HG03025 (cell line): ENCODE measurements at regions not wholly inside any gene's neighbourhood (a gene's known extent, or its start where the extent isn't known, plus 50 kb on each side); places are given as distances from the start of the nearest gene placed in this dataset.

Experiments
- ATAC-seq: cut with Tn5 transposase; IDR thresholded peaks from one replicate; pipeline ENCODE4 v1.9.1; 2021; ENCODE audit warnings: mild to moderate bottlenecking, moderate library complexity; ENCODE audit not compliant: unreplicated experiment, low FRiP score

- ATAC-seq: no peak
Observed at GRCh38 chr4:144300616-144301015, 160.1 kb upstream of the GYPA start.

GRCh38 chr4:144302704-144303536 lies 162.4 kb upstream of the GYPA start:
- no peak for ATAC-seq

DNA sequence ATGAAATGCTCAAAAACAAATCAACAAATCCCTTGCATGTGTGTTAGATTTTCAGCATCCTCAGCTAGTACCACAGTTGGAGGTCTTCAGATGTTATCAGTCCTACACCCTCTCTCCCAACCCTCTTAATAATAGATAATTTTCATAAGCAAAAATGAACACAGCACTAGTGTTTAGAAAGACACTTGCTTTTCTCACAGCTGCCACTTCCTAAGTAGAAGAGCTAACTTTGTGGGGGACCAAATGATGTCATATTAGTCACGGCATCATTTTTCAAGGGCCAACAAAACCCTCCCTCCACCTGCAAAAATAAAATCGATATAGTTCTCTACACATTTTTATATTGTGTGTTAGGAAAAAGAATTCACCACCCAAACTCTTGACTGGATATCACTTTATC lies 163.5 kb upstream of the GYPA start:
- ATAC-seq: no peak

DNA sequence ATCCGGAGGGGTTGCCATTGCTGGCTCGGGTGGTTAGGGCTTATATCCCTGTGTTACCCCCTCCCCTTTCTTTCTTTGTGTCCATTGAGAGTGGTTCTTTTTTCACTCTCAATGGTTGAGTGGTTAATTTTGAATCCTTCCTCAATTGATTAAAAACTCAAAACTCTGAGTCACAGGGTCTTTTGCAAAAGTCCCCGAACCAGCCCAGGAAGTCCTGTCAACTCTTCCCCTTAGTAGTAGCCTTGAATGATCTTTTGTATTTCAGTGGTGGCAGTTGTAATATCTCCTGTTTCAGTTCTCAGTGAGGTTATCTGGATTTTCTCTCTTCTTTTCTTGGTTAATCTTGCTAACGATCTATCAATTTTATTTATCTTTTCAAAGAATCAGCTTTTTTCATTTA lies 170.0 kb upstream of the GYPA start:
- ATAC-seq: no peak

DNA sequence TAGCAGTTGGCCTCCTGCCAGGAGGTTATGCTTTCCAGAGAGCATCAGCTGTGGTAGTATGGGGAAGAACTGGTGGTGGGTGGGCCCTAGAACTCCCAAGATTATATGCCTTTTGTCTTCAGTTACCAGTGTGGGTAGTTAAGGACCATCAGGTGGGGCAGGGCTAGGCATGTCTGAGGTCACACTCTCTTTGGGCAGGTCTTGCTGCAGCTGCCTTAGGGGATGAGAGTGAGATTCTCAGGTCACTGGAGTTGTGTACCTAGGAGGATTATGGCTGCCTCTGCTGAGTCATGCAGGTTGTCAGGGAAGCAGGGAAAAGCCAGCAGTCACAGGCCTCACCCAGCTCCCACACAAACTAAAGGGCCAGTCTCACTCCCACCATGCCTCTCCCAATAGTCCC lies 172.9 kb upstream of the GYPA start:
- no peak for ATAC-seq

GRCh38 chr4:144316869-144317268 lies 176.4 kb upstream of the GYPA start:
- peak; percentile 72 for ATAC-seq

GRCh38 chr4:144318797-144319196 lies 178.3 kb upstream of the GYPA start:
- ATAC-seq: no peak

DNA sequence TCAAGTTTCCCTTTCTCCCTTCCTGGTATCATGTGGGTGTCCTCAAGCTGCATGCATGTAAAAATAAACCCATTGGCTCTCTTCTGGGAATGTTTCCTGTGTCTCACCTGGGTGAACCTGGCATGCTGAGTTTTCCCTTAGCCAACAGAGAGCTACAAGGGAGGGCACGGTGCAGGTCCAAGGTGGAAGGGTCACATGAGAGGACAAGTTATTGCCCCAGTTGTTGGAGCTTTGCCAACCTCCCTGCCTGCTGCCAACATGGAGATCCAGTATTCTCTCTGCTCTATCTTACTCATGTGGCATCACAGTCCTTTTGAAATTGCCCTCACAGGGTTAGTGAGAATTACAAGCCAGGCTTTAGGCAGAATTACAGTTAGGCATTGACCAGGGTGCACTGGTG lies 196.1 kb upstream of the GYPA start:
- ATAC-seq: no peak

DNA sequence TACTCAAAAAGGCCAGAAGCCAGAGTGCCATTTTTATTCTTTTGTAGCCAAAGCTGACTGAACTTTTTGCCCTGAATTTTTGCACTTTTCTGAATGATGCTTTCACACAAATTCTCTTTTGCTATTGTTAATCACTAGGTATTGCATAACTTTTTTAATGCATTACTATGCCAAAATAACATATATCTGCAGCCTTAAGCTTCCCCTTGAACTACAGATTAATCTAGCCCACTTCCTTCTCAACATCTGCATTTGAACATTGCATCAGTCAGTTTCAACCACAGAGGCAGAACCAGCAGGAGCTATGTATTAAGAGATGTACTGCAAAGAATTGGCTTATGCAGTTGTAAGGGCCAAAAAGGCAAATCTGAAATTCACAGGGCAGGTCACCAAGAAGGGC lies 197.6 kb upstream of the GYPA start:
- ATAC-seq: no peak

DNA sequence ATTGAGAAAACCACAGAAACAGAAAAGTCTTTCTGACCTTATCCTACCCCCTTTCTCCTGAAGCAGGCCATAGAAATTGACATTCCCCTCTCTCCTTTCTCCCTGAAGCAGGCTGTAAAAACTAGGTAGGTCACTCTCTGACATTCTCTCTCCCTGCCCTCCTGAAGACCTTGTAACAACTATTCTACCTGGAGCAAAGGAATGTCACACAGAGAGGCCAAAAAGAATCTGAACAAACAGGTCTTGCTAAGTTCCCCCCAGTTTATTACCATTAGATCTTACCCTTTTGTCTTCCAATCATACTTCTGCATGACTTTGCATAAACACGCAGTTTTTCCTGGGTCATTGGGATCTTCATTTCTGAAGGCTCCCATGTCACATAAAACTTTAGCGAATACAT lies 198.3 kb upstream of the GYPA start:
- no peak for ATAC-seq

- no peak for ATAC-seq
Observed at GRCh38 chr4:144340931-144341330, 200.4 kb upstream of the GYPA start.

- ATAC-seq: no peak
Observed at GRCh38 chr4:144342949-144343760, 202.6 kb upstream of the GYPA start.

DNA sequence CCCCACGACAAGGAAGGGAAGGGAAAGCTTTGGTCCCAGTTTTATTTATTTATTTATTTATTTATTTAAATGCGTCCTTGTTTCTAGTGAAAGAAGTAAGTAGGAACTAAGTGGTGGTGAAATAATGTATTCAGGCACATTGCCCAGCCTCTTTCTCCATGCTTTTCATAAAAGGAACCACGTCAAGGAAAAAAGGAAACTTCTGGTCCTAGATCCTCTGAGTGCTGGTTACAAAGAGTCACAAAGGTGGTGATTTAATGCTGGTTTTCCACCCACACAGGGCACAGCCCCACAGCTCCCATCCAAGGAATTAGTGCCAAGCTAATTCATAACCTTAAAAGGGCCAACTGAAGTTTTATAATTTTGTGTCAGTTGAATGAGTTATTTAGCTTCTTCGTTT lies 206.6 kb upstream of the GYPA start:
- ATAC-seq: no peak

DNA sequence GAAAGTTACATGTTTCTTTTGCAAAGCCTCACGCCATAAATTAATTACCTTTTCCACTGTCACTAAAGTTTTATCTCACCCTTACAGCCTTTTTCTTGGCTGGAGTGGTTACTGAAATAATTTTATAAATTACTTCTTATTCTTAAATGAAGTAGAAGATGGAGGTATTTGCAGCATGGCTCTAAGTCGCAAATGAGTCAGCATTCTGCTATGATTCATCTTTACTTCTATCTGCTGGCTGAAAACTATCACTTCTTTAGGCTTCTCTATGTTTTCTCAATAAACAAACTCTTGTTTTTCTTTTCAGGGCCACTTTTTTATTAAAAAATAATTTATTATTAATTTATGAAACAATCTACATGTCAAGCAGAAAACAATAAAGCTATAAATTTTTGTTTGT lies 210.2 kb upstream of the GYPA start:
- ATAC-seq: no peak

DNA sequence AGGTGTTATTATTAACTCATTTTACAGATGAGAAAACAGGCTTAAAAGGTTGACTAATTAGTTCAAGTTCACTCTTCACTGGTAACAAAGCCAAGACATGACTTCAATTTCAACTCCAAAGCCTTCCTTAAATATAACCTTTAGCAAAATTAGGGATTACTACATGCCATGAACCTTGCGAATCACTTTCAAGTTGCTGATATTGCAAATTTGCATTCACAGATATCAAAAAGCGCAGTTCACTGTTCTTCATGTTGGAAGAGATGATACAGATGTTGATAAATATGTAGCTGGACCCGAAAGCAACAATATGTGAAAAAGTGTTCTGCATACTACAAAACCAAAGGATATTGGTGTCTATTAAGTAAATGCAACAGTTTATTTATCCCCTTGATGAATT lies 210.8 kb upstream of the GYPA start:
- no peak for ATAC-seq

- ATAC-seq: no peak
Observed at GRCh38 chr4:144353292-144353691, 212.8 kb upstream of the GYPA start.

- peak; percentile 96 for ATAC-seq
Observed at GRCh38 chr4:144355811-144356757, 215.6 kb upstream of the GYPA start.

DNA sequence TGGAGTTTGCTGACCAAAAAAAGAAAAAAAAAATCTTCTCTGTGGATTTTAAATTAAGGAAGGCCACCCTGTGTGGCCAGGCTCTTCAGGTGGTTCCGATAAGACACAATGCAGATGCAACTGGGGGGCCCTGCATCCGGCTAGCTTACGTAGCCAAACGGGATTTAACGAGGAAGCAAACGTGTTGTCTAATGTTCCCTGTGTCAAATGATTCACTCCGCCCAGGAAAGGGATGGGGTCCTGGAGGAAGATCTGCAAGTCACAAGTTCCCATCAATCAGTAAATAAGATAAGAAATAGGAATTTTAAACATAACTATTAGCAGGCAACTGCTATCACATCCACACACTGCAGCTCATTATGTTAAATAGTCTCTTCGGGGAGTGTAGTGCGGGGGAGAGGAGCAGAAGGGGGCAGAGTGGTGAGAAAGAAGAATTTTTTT lies 216.4 kb upstream of the GYPA start:
- no peak for ATAC-seq

GRCh38 chr4:144357975-144358374 lies 217.5 kb upstream of the GYPA start:
- ATAC-seq: no peak

DNA sequence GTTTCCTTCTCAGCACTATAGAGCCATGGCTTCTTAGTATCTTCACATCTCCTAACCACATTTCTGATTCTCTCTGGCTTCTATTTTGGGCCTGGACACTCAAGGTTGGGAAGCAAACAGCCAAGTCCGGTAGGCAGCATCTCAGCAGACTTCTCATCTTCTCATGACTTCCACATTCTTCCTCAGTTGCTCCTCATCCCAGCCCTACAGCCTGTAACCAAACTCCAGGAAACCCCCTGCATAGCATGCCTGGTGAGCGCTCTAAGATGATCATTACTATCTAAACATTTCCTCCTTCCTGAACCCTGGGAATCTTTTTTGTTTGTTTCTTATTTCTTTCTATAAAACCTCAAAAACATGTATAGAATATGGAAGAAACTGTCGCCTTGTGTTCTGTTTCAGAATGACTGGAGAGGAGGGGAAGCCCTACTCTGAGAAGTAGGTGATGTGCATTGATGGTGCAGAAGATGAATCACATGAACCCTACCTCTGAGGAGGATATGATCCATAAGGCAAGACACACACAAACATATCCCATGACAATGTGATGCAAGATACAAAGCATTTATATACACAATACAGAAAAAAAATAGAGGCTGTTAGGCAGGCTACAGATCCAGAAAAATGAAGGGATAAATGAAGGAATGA lies 219.8 kb upstream of the GYPA start:
- no peak for ATAC-seq
